GM18511 (cell line): ENCODE measurements at regions not wholly inside any gene's neighbourhood (a gene's known extent, or its start where the extent isn't known, plus 50 kb on each side); places are given as distances from the start of the nearest gene placed in this dataset.

Experiments used
- ATAC-seq: cut with Tn5 transposase; IDR thresholded peaks from one replicate; pipeline ENCODE4 v1.9.1; 2021; ENCODE audit warnings: mild to moderate bottlenecking, moderate library complexity; ENCODE audit not compliant: unreplicated experiment

DNA sequence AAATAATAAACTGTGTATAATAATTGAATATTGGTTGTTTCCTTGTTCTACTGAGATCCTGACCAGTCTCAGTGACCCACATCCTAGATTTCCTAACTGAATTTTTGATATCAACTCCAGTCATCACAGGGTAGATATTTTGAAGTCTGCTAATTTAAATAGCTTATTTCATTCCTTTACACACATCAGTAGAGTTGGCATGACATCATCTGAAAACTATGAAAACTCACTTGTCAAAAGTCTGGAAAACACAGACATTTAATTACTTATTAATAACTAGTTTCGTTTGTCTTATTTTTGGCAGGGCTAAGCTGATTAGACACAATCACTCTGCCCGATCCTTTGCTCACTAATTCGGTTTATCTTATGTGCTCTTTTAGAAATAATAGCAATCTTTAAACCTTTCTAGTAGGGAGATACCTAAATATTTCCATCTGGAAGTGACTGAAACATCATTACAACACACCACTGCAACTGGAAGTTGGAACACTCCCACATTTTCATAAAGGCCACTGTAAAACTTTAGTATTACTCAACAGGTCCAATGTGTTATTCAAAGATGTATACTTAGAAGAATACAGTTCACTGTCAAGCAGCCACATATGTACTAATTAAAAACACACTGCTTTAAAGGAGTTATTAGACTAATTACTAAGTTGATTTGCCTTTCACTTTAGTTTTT is 198.4 kb upstream of the ZNF717 start:
- ATAC-seq: no peak

DNA sequence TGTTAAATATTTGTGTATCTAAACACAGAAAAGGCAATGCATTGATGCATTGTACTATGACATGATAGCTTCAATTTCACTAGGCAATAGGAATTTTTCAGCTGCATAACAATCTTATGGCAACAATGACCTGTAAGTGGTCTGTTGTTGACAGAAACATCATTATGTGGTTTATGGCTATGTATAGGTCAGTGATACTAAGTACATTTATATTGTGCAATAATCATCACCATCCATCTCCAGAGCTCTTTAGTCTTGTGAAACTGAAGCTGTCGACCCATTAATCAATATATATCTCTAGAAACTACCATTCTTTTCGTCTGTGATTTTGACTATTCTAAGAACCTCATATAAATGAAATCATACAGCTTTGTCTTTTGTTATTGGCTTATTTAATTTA is 200.1 kb upstream of the ZNF717 start:
- ATAC-seq: no peak

DNA sequence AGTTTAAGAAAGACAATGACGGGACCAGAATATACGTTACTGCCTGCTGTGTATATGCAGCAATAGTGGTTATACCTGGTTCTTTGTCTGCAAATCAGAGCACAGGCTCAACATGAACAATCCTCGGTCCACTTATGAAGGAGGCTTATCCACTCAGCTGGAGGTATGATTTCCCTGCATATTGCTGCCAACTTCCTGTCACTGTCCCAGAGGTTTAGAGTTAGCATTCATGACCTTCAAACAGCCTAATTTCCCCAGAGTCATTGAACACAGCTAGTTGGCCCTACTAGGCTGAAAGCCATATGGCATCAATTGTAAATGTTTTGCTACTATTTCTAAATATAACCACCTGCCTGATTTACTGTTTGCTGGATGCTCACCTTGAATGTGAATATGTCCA is 224.9 kb upstream of the ZNF717 start:
- no peak for ATAC-seq

DNA sequence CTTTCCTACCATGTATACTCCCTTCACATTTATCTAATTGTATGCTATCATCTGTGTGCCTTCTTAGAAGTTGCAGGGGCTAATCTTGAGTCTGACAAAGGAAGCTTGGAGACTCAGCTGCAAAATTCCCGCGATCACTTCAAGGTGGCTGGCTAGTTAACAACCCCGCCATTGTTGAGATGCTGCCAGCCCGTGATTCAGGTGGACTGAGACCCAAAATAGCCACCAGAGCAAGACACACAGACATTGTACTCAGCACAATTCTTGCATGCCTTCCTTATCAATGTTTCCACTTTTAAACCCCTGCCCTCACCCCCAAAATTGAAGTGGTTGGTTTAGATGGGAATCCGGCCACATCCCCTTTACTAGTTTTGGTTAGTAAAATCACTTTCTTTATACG is 225.8 kb upstream of the ZNF717 start:
- no peak for ATAC-seq

DNA sequence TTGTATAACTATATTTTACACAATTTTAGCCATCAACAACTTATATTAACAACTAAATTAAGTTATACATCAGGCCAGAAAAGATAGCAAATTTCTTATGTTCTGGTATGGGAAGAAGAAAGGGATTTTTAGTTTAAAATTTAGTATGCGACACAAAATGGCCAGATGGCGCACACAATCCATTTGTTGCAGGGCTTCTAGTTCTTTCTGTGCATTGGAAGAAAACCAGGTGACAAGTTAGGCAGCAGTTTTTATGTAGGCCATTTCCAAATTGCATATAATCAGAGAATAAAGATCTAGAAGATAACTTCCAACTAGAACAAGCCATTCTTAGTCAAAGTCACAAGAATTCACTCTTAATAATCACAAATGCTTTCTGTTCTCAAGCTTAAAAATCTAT is 230.1 kb upstream of the ZNF717 start:
- ATAC-seq: no peak

DNA sequence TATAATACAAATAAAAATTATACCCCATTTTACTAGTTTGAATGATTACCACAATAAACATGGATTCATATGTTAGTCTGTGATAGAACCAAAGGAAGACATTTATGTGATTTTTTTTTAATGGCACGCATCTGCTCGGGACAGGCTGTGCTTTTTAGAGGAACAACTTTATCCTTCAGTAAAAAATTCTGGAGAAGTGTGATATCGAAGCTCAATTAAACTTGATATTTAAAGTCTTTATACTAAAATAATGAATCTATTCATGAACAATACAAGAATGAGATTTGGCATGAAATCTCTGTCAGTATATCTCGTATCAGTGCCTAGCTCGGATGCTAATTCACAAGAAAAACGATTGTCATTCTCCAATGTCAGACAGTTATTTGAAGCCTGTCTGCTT is 230.8 kb upstream of the ZNF717 start:
- ATAC-seq: no peak

DNA sequence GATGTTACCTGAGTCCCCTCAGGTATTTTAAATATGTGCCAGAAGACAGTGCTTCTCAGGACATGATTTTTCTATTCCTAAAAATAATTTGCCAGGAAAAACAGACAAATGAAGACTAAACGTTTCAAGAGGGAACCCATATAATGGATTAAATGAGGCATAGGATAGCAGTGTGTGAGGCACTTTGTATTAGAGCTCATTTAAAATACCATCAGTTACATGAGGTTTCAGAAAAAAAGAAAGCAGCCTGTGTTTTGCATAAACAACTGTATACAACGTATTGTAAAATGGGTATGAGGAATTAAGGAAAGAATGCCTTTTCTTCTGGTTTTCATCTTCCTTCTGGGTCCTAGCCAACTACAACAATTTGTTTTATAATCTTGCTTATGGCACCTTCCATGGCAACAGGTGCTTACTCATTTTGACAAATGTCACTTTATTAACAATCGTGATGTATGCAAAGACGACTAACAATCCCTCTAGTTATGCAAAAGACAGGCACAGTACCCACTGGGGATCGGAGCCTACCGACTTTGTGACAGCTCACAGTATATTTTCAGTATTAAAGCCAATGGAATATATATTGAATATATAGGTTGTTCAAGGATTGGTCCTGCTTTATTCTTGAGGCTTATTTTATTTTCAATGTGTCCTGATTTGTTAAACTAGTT is 231.6 kb upstream of the ZNF717 start:
- ATAC-seq: no peak

DNA sequence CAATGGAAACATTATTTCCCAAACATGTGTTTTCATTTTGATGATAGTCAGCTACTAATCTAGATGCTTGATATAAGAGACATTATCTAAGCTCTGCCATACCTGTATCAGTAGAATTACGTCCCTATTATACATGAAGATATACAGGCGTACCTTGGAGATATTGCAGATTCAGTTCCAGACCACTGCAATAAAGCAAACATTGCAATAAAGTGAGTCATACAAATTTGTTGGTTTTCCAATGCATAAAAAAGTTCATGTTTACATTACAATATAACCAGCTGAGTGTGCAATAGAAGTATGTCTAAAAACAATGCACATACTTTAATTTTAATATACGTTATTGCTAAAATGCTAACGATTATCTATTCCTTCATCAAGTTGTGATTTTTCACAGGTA is 236.0 kb upstream of the ZNF717 start:
- ATAC-seq: no peak

DNA sequence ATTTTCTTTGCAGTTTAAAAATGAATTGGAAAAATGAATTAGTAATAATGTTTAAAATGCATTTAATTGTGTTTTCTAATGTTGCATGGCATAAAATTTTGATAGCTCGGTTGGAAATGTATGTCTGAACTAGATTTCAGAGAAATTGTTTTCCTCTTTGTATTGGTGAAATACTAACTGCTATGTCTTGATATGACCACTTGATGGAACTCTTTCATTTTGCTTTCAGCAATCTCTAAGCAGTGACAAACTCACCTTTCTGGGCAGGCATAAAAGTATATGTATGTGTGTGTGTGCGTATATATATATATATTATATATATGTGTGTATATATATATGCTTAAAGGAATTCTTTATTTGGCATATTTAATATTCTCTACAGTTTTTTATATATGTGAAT is 239.3 kb upstream of the ZNF717 start:
- no peak for ATAC-seq

DNA sequence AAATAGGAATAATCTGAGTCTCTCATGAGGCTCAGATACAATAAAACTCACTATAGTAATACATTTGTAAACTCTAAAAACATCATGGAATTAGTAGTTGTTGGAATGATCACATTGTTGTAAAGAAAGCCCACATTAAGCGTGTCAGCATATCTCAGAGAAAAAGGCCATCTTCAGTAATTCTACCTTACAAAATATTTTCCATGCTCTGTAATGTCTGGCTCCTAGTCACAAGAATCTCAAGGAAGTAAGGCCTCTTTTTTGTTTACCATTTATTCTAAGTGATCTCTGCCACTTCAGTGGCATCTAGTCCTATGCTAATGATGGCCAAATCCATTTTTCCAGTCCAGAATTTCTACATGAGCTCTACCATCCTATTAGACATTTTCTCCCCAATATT is 240.2 kb upstream of the ZNF717 start:
- no peak for ATAC-seq

DNA sequence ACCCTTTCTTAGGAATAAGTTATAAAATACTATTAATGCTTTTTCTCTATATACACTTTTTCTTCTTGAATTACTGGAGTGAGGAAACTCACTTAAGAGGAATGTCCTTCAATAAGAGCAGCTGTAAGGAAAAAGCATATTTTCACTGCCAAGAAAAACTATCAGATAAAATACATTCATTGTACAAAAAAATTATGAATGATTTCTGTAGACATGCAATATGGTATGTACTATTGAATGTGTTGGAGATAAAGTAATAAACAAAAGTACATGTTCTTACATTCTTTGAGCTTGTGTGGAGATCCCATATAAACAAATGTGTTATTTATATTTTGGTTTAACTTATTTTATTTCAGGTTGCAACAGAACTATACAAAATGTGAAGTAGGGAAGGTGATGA is 241.0 kb upstream of the ZNF717 start:
- no peak for ATAC-seq

DNA sequence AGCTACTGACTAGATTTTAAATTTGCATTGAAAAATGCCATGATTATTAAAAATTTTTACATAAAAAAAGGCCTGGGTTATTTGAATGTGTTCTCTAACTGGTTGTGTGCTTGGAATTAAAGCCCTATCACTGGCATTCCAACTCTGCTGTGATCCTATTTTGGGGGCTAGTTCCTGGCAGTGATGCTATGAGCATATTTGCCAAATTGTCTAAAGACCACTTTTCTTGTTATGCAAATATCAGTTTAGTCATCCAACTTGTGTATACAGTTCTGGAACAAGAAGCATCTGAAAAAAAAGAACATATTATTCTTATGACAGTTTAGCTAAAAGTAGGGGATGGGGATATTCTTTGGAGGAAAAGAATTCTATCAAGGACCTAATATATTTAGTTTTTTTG is 243.4 kb upstream of the ZNF717 start:
- no peak for ATAC-seq

DNA sequence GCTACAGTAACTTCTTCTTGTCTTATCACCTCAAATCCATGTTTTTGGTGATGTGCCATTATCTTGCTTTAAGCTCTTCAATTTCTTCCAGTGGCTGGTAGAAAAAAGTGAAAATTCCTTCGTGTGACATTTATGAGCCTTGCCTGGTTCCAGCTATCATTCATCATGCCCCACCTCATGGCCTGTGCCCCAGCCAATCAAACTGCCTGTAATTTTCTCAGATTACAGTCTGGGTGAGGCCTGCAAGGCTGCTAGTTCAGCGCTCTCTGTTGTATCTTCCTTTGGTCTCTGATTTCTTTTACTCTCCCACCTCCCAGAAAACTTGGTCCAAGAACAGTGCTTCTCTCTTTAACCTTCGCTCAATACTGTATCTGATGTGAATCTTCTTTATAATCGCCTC is 249.3 kb upstream of the ZNF717 start:
- no peak for ATAC-seq

DNA sequence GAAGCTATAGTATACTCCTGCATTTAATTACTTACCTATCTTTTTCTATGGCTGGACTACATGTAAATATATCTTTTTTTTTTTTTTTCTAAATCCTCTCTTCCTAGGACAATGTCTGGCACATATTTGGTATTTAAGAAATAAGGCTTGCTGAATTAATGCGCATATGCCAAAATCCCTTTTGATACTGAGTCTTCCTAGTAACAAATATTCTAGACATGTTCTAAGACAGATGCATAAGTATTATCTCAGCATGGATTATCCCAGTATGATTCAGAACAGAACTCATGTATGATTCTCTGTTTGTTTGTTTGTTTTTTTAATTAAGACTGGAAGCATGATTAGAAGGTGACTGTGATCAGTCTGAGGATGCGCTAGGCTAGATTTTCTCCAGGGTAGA is 249.8 kb upstream of the ZNF717 start:
- ATAC-seq: no peak

DNA sequence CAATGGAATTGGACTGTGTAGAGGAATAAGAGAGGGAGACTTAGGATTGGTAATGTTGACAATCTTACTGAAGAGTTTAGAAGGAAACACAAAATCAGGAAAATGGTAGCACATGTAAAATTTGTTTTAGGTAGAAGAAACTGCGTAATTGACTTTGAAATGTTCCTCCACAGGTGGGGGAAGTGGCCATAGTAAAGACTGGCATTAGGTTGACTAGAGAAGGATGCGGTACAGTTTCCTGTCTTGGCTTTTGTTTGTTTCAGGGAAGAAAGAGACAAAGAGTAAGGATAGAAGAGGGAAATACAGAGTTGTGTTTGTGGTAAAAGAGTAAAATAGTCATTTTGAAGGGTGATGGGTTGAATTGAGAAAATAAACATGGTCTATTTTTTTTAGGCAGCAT is 253.6 kb upstream of the ZNF717 start:
- ATAC-seq: no peak

DNA sequence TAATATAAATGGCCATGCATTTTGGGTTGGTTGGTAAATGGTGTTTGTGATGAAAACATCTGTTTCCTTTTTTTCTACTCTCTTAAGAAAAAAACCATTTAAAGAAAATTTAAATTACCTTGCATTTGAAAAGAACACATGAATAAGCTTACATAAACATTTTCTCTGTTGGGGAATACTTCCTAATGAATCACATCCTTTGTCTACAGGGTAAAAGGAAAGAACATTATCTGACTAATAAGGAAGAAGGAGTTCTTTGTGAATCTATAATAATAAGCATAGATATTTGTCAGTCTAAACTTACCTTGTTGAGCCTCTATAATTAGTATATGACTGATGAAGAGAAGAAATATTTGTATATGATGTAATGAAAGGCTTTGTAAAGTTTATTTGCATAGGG is 254.1 kb upstream of the ZNF717 start:
- ATAC-seq: no peak

DNA sequence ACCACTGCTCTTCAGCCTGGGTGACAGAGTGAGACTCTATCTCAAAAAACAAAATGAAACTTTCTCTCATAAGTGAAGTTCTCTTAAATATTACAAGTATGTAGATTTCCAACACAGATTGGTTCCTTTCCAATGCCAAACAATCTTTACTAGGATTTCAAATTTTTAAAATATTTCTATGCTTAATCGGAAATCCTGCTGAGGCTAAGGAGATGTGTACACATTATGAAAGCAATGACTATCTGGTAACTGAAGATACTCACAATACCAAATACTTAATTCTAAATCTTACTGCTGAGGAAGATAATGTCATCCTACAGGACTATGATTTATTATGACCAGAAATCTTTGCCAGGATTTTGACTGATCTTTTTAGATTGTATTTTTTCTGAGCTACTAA is 255.6 kb upstream of the ZNF717 start:
- ATAC-seq: no peak

DNA sequence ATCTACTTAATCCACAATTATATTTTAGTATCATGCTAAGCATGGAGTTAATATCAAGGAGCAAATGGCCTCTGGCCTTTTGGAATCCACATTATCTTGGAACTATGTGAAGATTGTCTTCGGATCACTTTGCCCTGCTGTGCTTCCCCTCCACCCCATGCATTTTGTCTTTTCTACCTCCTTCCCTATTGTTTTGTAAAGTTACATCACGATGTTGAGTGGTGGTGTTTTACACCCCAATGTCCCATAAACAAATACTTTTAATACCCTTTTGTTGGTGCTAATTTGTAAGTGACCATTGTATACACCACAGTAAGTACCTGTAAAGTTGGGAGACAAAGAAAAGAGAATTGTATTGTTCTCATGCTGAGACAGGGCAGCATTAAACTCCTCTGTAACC is 258.4 kb upstream of the ZNF717 start:
- no peak for ATAC-seq

DNA sequence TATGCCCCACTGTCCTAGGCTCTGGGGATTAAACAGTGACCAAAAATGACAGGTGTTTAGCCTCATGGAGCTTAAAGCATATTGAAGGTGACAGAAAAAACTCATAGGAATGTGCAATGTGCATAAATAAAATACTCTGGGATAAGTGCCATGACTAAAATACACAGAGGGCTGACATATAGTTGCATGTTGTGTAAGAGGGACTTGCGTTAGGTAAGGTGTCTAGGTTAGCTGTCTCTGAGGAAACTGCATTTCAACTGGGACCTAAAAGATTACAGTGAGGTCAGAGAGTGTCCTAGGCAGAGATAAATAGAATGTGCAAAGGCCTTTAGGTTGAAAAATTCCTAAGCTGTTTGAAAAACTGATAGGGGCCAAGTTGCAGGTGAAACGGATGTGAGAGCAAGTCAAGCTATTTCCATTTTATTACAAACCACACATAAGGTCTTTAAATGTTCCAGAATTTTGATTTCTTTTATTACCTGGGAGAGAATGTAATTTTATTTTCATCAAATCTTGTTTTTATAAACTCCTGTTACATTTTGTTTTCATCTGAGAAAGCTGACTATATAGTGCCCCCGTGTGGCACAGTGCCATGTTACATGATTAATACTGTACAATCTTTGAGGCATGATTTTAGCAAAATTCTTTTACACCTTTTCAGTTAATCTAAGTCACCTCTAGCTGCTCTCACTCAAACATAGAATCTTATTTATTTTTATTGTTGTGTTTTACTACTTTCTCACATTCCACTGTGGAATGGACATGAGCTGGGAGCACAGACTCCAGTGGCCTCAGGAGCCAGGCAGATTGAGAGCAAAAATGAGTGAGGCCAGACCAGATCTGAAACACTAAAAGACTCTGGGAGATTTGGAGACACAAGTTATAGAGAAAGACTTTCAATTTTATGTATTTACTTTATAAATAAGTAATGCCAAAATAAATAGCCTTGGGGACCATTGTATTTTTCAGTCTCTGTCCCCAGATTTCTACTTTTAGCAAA is 259.6 kb upstream of the ZNF717 start:
- ATAC-seq: no peak

DNA sequence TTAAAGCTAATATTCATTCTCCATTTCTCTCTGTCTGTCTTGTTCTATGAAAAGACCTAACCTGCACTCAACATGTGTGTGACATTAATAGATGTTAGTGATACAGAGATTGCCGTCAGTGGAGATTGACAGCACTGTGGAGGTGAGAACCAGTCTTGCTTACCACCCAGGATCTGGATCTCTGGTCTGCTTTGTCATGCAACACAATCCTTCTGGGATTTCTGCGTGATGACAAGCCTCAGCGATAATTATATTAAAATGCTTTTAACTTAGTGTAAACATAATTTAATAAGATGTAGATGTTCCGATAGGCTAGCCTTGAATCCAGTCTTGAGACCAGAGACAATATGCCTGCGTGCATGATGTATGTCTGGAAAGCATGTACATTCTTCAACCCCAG is 262.0 kb upstream of the ZNF717 start:
- ATAC-seq: no peak

DNA sequence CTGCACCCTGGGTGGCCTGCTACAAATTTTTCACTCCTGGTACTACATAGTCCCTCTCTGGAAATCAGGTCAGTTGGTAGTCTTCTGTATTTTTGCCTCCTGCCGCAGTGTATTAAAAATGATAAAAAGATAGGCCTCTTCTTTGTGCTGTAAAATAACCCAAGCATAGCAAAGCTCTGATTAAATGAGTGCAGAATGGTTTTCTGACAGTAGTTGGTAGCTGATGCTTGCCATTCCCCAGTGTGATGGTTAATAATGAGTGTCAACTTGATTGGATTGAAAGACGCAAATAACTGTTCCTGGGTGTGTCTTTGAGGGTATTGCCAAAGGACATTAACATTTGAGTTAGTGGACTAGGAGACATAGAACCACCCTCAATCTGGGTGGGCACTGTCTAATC is 264.4 kb upstream of the ZNF717 start:
- no peak for ATAC-seq

DNA sequence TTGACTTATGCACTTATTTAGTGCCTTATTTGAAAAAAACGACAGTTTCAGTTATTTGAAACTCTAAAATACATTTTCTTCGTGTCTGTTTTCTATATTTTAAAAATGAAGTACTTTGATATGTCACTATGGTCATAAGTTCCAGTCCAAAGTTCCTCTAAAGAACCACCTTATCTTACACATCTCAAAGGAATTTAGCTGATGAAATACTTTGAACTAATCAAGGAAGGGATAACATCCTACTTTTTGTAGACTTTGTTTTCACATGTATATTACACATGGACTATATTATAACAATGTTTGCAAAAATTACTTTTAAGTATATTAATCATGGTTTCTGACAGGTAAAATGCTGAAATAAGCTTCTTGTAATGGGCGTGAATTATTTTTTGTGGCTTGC is 265.8 kb upstream of the ZNF717 start:
- ATAC-seq: no peak
